Sigmoid colon (tissue), 3 donors: ENCODE measurements at regions not wholly inside any gene's neighbourhood (a gene's known extent, or its start where the extent isn't known, plus 50 kb on each side); places are given as distances from the start of the nearest gene placed in this dataset.

ENCODE experiments used
- CTCF ChIP-seq, 4 experiments: fragments of 450-650 bp in 3 of 4; fragments of 200-600 bp in 1 of 4; IDR thresholded peaks; one replicate each; pipeline ENCODE4 v1.5.1; 2016 to 2019; ENCODE audit warnings: antibody characterized with exemption in 4 of 4, mild to moderate bottlenecking in 3 of 4, moderate library complexity in 2 of 4
- POLR2A ChIP-seq, 2 donors: fragments of 450-650 bp; IDR thresholded peaks; one replicate each; pipeline ENCODE4 v1.6.1; 2016; ENCODE audit warnings: antibody characterized with exemption in 2 of 2, mild to moderate bottlenecking in 2 of 2, moderate library complexity in 2 of 2

- no peak for TF ChIP-seq POLR2A (IDR thresholded peaks at IDR 0.05)
- no peak for TF ChIP-seq CTCF (IDR thresholded peaks at IDR 0.05)
These were observed 147.7 kb downstream of the TM9SF2 start for GRCh38 chr13:99648927-99649326.
